Muscle of back (tissue), 3 donors: ENCODE measurements at regions not wholly inside any gene's neighbourhood (a gene's known extent, or its start where the extent isn't known, plus 50 kb on each side); places are given as distances from the start of the nearest gene placed in this dataset.

ENCODE experiments used
- DNase-seq, 3 donors: peaks; one replicate each; pipeline versions ENCODE4 v3.0.0 to v3.0.0-alpha.2; 2013

GRCh38 chr11:25863986-25864385, 467.9 kb upstream of the ANO3 start:
- DNase-seq, result no peak

- DNase-seq, result no peak
These were observed 455.4 kb upstream of the ANO3 start for GRCh38 chr11:25876456-25876965.

- DNase-seq, result no peak
These were observed 445.9 kb upstream of the ANO3 start for GRCh38 chr11:25886036-25886435.

GRCh38 chr11:25890626-25891260, 441.2 kb upstream of the ANO3 start:
- DNase-seq, result no peak

GRCh38 chr11:25891960-25892359, 440.0 kb upstream of the ANO3 start:
- no peak for DNase-seq

GRCh38 chr11:25899617-25900160, 432.2 kb upstream of the ANO3 start:
- no peak for DNase-seq

- DNase-seq, result no peak
These were observed 431.1 kb upstream of the ANO3 start for GRCh38 chr11:25900814-25901213.

GRCh38 chr11:25901415-25901814, 430.5 kb upstream of the ANO3 start:
- no peak for DNase-seq

- DNase-seq, result no peak
These were observed 429.5 kb upstream of the ANO3 start for GRCh38 chr11:25902476-25902875.

- DNase-seq, result no peak
These were observed 423.2 kb upstream of the ANO3 start for GRCh38 chr11:25908726-25909125.

- no peak for DNase-seq
These were observed 421.8 kb upstream of the ANO3 start for GRCh38 chr11:25910086-25910485.

- no peak for DNase-seq
These were observed 411.6 kb upstream of the ANO3 start for GRCh38 chr11:25920356-25920755.

GRCh38 chr11:25924586-25924985, 407.3 kb upstream of the ANO3 start:
- no peak for DNase-seq

GRCh38 chr11:25925359-25925758, 406.6 kb upstream of the ANO3 start:
- DNase-seq, result no peak

- DNase-seq, result no peak
These were observed 404.4 kb upstream of the ANO3 start for GRCh38 chr11:25927411-25927953.

GRCh38 chr11:25928076-25928475, 403.9 kb upstream of the ANO3 start:
- DNase-seq, result peak in 2 of 3 donors; percentile 4 to 7

- peak in 1 of 3 donors; percentile 19 for DNase-seq
These were observed 393.0 kb upstream of the ANO3 start for GRCh38 chr11:25938952-25939351.

- DNase-seq, result no peak
These were observed 392.2 kb upstream of the ANO3 start for GRCh38 chr11:25939691-25940090.

- no peak for DNase-seq
These were observed 390.6 kb upstream of the ANO3 start for GRCh38 chr11:25941353-25941752.

GRCh38 chr11:25943031-25943430, 388.9 kb upstream of the ANO3 start:
- no peak for DNase-seq

GRCh38 chr11:25943777-25944661, 387.9 kb upstream of the ANO3 start:
- DNase-seq, result no peak

- no peak for DNase-seq
These were observed 382.0 kb upstream of the ANO3 start for GRCh38 chr11:25949918-25950317.

- no peak for DNase-seq
These were observed 378.9 kb upstream of the ANO3 start for GRCh38 chr11:25953006-25953405.
